MM.1S (cell line): ENCODE measurements at regions not wholly inside any gene's neighbourhood (a gene's known extent, or its start where the extent isn't known, plus 50 kb on each side); places are given as distances from the start of the nearest gene placed in this dataset.

Experiments
- EZH2 ChIP-seq: fragments of 300-600 bp; sonication (generic); optimal IDR thresholded peaks from 2 replicates; pipeline ENCODE3; 2017; ENCODE audit warnings: low read depth, mild to moderate bottlenecking, antibody characterized with exemption, low read length, mixed read lengths
- TF ChIP-seq, protein P1 (sequence below): fragments of 300-600 bp; sonication (generic); IDR thresholded peaks from 2 replicates; pipeline ENCODE4 v1.5.1; 2016; ENCODE audit warnings: antibody characterized with exemption, low read length, mixed read lengths

DNA sequence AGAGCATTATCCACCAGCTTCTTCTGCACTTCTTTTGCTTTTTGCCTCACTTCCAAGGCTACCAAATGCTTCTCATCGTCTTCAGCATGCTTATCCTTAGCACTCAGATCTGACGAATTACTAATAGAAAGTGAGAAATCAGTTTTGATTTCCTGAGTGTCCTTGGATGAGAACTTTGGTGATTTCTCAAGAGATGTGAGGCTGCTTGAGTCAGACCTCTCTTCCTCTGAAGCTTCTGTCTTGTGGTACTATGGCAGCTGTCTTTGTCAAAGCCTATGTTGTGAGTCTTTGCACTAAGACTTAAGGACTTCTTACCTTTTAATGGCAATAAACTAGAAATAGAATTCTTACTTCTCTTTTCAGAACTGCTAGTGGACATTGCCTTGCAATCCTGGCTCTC, 169.9 kb downstream of the CPE start:
- TF ChIP-seq, protein P1, sequence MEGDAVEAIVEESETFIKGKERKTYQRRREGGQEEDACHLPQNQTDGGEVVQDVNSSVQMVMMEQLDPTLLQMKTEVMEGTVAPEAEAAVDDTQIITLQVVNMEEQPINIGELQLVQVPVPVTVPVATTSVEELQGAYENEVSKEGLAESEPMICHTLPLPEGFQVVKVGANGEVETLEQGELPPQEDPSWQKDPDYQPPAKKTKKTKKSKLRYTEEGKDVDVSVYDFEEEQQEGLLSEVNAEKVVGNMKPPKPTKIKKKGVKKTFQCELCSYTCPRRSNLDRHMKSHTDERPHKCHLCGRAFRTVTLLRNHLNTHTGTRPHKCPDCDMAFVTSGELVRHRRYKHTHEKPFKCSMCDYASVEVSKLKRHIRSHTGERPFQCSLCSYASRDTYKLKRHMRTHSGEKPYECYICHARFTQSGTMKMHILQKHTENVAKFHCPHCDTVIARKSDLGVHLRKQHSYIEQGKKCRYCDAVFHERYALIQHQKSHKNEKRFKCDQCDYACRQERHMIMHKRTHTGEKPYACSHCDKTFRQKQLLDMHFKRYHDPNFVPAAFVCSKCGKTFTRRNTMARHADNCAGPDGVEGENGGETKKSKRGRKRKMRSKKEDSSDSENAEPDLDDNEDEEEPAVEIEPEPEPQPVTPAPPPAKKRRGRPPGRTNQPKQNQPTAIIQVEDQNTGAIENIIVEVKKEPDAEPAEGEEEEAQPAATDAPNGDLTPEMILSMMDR: no peak
- no peak for TF ChIP-seq EZH2
